ENCODE measurements at regions not wholly inside any gene's neighbourhood (a gene's known extent, or its start where the extent isn't known, plus 50 kb on each side); places are given as distances from the start of the nearest gene placed in this dataset.

- Histone ChIP-seq H3K79me2 (ENCODE audit: insufficient read depth, low read length) (peaks cover 21% of the 10 kb centered on the region), H4K20me1 (ENCODE audit: insufficient read depth, low read length) (peaks cover 4% of the 10 kb centered on the region), H3K9me3 (ENCODE audit: low read depth, low read length) (no peaks in the 10 kb centered on the region), H3K4me2 (ENCODE audit: insufficient read depth, low read length) (no peak overlapping the region), H3K4me1 (ENCODE audit: insufficient read depth, low read length) (no peaks in the 10 kb centered on the region), H3K4me3 (ENCODE audit: insufficient read depth, low read length) (no peak overlapping the region), H3K27me3 (ENCODE audit: insufficient read depth, low read length) (no peaks in the 10 kb centered on the region), H3K36me3 (ENCODE audit: insufficient read depth, low read length) (no peaks in the 10 kb centered on the region), H2AFZ (ENCODE audit: low read length) (no peak overlapping the region), H3K27ac (ENCODE audit: low read depth, low read length) (no peak overlapping the region)
- no peak for TF ChIP-seq CTCF (IDR thresholded peaks at IDR 0.05; ENCODE audit: extremely low read depth, low read depth, low read length)
- no peak for DNase-seq (ENCODE audit: insufficient read length, low spot score, missing footprints)
Observed at GRCh38 chr17:63142836-63143235, 176.8 kb downstream of the TANC2 start.

- no peaks in the 10 kb centered on the region for H3K9me3 ChIP-seq (ENCODE audit: low read depth, low read length)
- H3K4me2 ChIP-seq (ENCODE audit: insufficient read depth, low read length) = no peak overlapping the region
- no peak for TF ChIP-seq CTCF (IDR thresholded peaks at IDR 0.05; ENCODE audit: extremely low read depth, low read depth, low read length)
- H3K79me2 ChIP-seq (ENCODE audit: insufficient read depth, low read length) = peaks cover 19% of the 10 kb centered on the region
- H3K36me3 ChIP-seq (ENCODE audit: insufficient read depth, low read length) = no peaks in the 10 kb centered on the region
- no peak overlapping the region for H2AFZ ChIP-seq (ENCODE audit: low read length)
- H3K27me3 ChIP-seq (ENCODE audit: insufficient read depth, low read length) = no peaks in the 10 kb centered on the region
- DNase-seq (ENCODE audit: insufficient read length, low spot score, missing footprints) = no peak
- peaks cover 10% of the 10 kb centered on the region for H3K4me1 ChIP-seq (ENCODE audit: insufficient read depth, low read length)
- H3K4me3 ChIP-seq (ENCODE audit: insufficient read depth, low read length) = no peak overlapping the region
- no peak overlapping the region for H3K27ac ChIP-seq (ENCODE audit: low read depth, low read length)
- H4K20me1 ChIP-seq (ENCODE audit: insufficient read depth, low read length) = peaks cover 7% of the 10 kb centered on the region
Observed at GRCh38 chr17:63150490-63150889, 184.5 kb downstream of the TANC2 start.

GRCh38 chr17:63150994-63151464 lies 185.0 kb downstream of the TANC2 start:
- no peak for TF ChIP-seq CTCF (IDR thresholded peaks at IDR 0.05; ENCODE audit: extremely low read depth, low read depth, low read length)
- H2AFZ ChIP-seq (ENCODE audit: low read length) = no peak overlapping the region
- peaks cover 15% of the 10 kb centered on the region for H3K79me2 ChIP-seq (ENCODE audit: insufficient read depth, low read length)
- H3K4me2 ChIP-seq (ENCODE audit: insufficient read depth, low read length) = peak overlapping the region; percentile 47
- no peaks in the 10 kb centered on the region for H3K9me3 ChIP-seq (ENCODE audit: low read depth, low read length)
- DNase-seq (ENCODE audit: insufficient read length, low spot score, missing footprints) = no peak
- no peak overlapping the region for H3K4me3 ChIP-seq (ENCODE audit: insufficient read depth, low read length)
- H3K36me3 ChIP-seq (ENCODE audit: insufficient read depth, low read length) = no peaks in the 10 kb centered on the region
- H3K4me1 ChIP-seq (ENCODE audit: insufficient read depth, low read length) = peaks cover 10% of the 10 kb centered on the region
- peaks cover 7% of the 10 kb centered on the region for H4K20me1 ChIP-seq (ENCODE audit: insufficient read depth, low read length)
- H3K27me3 ChIP-seq (ENCODE audit: insufficient read depth, low read length) = no peaks in the 10 kb centered on the region
- peak overlapping the region; percentile 42 for H3K27ac ChIP-seq (ENCODE audit: low read depth, low read length)

- Histone ChIP-seq H3K27ac (ENCODE audit: low read depth, low read length) (peak overlapping the region; percentile 42), H2AFZ (ENCODE audit: low read length) (no peak overlapping the region), H3K79me2 (ENCODE audit: insufficient read depth, low read length) (peaks cover 15% of the 10 kb centered on the region), H3K4me2 (ENCODE audit: insufficient read depth, low read length) (no peak overlapping the region), H3K36me3 (ENCODE audit: insufficient read depth, low read length) (no peaks in the 10 kb centered on the region), H3K4me3 (ENCODE audit: insufficient read depth, low read length) (no peak overlapping the region), H3K4me1 (ENCODE audit: insufficient read depth, low read length) (peaks cover 10% of the 10 kb centered on the region), H3K9me3 (ENCODE audit: low read depth, low read length) (no peaks in the 10 kb centered on the region), H4K20me1 (ENCODE audit: insufficient read depth, low read length) (peaks cover 7% of the 10 kb centered on the region), H3K27me3 (ENCODE audit: insufficient read depth, low read length) (no peaks in the 10 kb centered on the region)
- no peak for TF ChIP-seq CTCF (IDR thresholded peaks at IDR 0.05; ENCODE audit: extremely low read depth, low read depth, low read length)
- DNase-seq (ENCODE audit: insufficient read length, low spot score, missing footprints) = no peak
Observed at GRCh38 chr17:63151941-63152523, 186.0 kb downstream of the TANC2 start.
